Left lung (tissue), 4 donors: ENCODE measurements at regions not wholly inside any gene's neighbourhood (a gene's known extent, or its start where the extent isn't known, plus 50 kb on each side); places are given as distances from the start of the nearest gene placed in this dataset.
"Not testable (repeated sequence)": the region's sequence is repeated elsewhere in the genome, so short reads cannot be mapped to it uniquely, and the experiment has no call there.

Experiments used
- ATAC-seq: fragments of 200-7000 bp; cut with Tn5 transposase; one replicate; pipeline ENCODE4 v1.9.1; 2020; ENCODE audit warnings: moderate library complexity
- DNase-seq, 4 donors: peaks; one replicate each; pipeline ENCODE4 v3.0.0-alpha.2; 2013 to 2020
- H3K27ac ChIP-seq, 2 donors: fragments of 200-600 bp; sonication (generic) in 1 of 2; one replicate each; pipeline versions ENCODE4 v1.5.0 to v1.8.0; 2020 to 2021
- H3K27me3 ChIP-seq, 2 donors: fragments of 200-600 bp; sonication (generic) in 1 of 2; one replicate each; pipeline versions ENCODE4 v1.5.0 to v1.8.0; 2020 to 2021
- H3K36me3 ChIP-seq, 2 donors: fragments of 200-600 bp; sonication (generic) in 1 of 2; one replicate each; pipeline versions ENCODE4 v1.5.0 to v1.8.0; 2020 to 2021
- H3K4me1 ChIP-seq, 2 donors: fragments of 200-600 bp; one replicate each; pipeline ENCODE4 v1.8.0; 2021
- H3K4me3 ChIP-seq, 2 donors: fragments of 200-600 bp; sonication (generic) in 1 of 2; one replicate each; pipeline versions ENCODE4 v1.5.0 to v1.8.0; 2020 to 2021; ENCODE audit warnings: mild to moderate bottlenecking in 1 of 2
- H3K9me3 ChIP-seq, 2 donors: fragments of 200-600 bp; sonication (generic) in 1 of 2; one replicate each; pipeline versions ENCODE4 v1.5.0 to v1.8.0; 2020 to 2021
- CTCF ChIP-seq, 2 donors: fragments of 200-600 bp; sonication (generic) in 1 of 2; IDR thresholded peaks; one replicate each; pipeline versions ENCODE4 v1.5.0 to v1.8.0; 2021; ENCODE audit warnings: antibody characterized with exemption in 2 of 2
- intact Hi-C, 2 donors: fragments of 100-400 bp; cut with DNase I; formaldehyde crosslinking; loops; one replicate each; pipeline versions ENCODE4 v1.11.2 to v1.14.2; 2022
- donor health status: DM: no; HTN: yes; CAD: no.
- donor health status: DM: no; HTN: no; CAD: no.

- DNase-seq (no peak), ATAC-seq (no peak)
- H3K4me3 ChIP-seq, result no peak overlapping the region
- no peak overlapping the region for H3K27ac ChIP-seq
- H3K9me3 ChIP-seq, result peaks cover 0 to 12% of the 10 kb centered on the region in 2 donors
- no peaks in the 10 kb centered on the region for H3K27me3 ChIP-seq
- intact Hi-C loops, result no loop called here
- H3K36me3 ChIP-seq, result no peaks in the 10 kb centered on the region
- no peaks in the 10 kb centered on the region for H3K4me1 ChIP-seq
- no peak for TF ChIP-seq CTCF (IDR thresholded peaks at IDR 0.05)
Measured at GRCh38 chr15:46955576-46955975, 761.7 kb upstream of the SEMA6D start.

- Histone ChIP-seq H3K9me3 (peaks cover 0 to 3% of the 10 kb centered on the region in 2 donors), H3K27ac (no peak overlapping the region), H3K4me1 (no peaks in the 10 kb centered on the region), H3K4me3 (no peak overlapping the region), H3K27me3 (no peaks in the 10 kb centered on the region), H3K36me3 (no peaks in the 10 kb centered on the region)
- TF ChIP-seq CTCF (IDR thresholded peaks at IDR 0.05), result no peak
- ATAC-seq (no peak), DNase-seq (no peak)
- intact Hi-C loops, result no loop called here
Measured at GRCh38 chr15:46956456-46956855, 760.8 kb upstream of the SEMA6D start.

- DNase-seq (no peak), ATAC-seq (no peak)
- no peak for TF ChIP-seq CTCF (IDR thresholded peaks at IDR 0.05)
- peaks cover 0 to 3% of the 10 kb centered on the region in 2 donors for H3K9me3 ChIP-seq
- no peak overlapping the region for H3K27ac ChIP-seq
- H3K4me3 ChIP-seq, result no peak overlapping the region
- H3K4me1 ChIP-seq, result no peaks in the 10 kb centered on the region
- no peaks in the 10 kb centered on the region for H3K27me3 ChIP-seq
- intact Hi-C loops, result no loop called here
- H3K36me3 ChIP-seq, result no peaks in the 10 kb centered on the region
Measured at GRCh38 chr15:46956881-46957280, 760.4 kb upstream of the SEMA6D start.

- H3K4me3 ChIP-seq, result no peak overlapping the region
- no peaks in the 10 kb centered on the region for H3K27me3 ChIP-seq
- H3K27ac ChIP-seq, result no peak overlapping the region
- no peak for TF ChIP-seq CTCF (IDR thresholded peaks at IDR 0.05)
- intact Hi-C loops, result no loop called here
- DNase-seq (no peak), ATAC-seq (no peak)
- peaks cover 0 to 13% of the 10 kb centered on the region in 2 donors for H3K9me3 ChIP-seq
- no peaks in the 10 kb centered on the region for H3K36me3 ChIP-seq
- no peaks in the 10 kb centered on the region for H3K4me1 ChIP-seq
Measured at GRCh38 chr15:46960581-46960980, 756.7 kb upstream of the SEMA6D start.

- peaks cover 0 to 13% of the 10 kb centered on the region in 2 donors for H3K9me3 ChIP-seq
- H3K4me1 ChIP-seq, result no peaks in the 10 kb centered on the region
- DNase-seq, result peak in 2 of 4 donors; percentile 41 to 54
- H3K36me3 ChIP-seq, result no peaks in the 10 kb centered on the region
- no peak overlapping the region for H3K27ac ChIP-seq
- no peaks in the 10 kb centered on the region for H3K27me3 ChIP-seq
- intact Hi-C loops, result no loop called here
- ATAC-seq, result no peak
- no peak overlapping the region for H3K4me3 ChIP-seq
- no peak for TF ChIP-seq CTCF (IDR thresholded peaks at IDR 0.05)
Measured at GRCh38 chr15:46961795-46962194, 755.5 kb upstream of the SEMA6D start.

GRCh38 chr15:46988055-46988454 lies 729.2 kb upstream of the SEMA6D start:
- intact Hi-C loops, H3K27me3 ChIP-seq: not testable (repeated sequence)

More at GRCh38 chr15:46988055-46988454, 729.2 kb upstream of the SEMA6D start:
- ATAC-seq, H3K36me3 ChIP-seq, DNase-seq, H3K27ac ChIP-seq, H3K4me3 ChIP-seq, H3K4me1 ChIP-seq: not testable (repeated sequence)
- peaks cover 0 to 55% of the 10 kb centered on the region in 2 donors for H3K9me3 ChIP-seq
